GM19438 (cell line): ENCODE measurements at regions not wholly inside any gene's neighbourhood (a gene's known extent, or its start where the extent isn't known, plus 50 kb on each side); places are given as distances from the start of the nearest gene placed in this dataset.

Source experiments
- ATAC-seq: cut with Tn5 transposase; IDR thresholded peaks from one replicate; pipeline ENCODE4 v1.9.1; 2021; ENCODE audit warnings: low read depth; ENCODE audit not compliant: unreplicated experiment

GRCh38 chr5:167766957-167767356 is 524.5 kb upstream of the WWC1 start:
- no peak for ATAC-seq

DNA sequence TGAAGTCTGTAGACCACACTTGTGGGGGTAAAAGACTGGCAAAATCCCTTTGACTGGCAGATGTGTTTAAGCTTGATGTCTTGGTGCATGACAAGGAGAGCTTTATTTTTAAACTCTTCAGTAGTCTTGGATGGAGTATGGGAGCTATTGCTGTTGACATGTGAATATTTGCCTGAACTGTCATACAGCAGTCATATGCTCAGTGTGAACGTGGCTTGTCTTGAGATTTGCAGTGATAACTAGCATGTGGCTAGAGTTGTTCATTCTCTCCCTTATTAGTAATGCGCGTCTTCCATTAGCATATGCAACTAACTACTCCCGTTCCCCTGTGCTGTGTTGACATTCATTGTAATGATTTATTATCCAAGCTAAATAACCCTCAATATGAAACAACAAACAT is 523.6 kb upstream of the WWC1 start:
- no peak for ATAC-seq

DNA sequence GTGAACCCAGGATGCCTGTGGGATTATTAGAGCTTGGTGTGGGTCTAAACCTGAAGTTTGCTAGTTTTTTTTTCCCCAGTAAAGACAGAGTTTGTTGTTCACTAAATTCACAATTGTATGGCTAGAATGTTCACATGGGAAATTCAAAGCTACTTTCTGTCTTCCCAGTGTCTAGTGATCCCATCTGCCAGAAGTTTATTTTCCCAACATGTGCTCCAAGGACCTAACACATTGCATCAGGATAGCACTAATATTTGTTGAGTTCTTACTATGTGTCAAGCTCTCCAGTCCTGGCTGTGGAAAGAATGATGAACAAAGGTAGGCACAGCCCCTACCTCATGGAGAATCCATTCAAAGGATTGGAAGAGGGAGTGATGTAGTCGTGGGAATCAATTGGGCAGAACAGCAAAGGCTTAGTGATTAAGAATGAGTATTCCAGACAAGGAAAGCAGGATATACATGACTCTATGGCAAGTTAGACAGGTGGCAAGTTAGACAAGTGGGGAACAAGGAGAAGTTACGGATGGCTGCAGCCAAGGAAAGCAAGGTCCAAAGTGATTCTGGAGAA is 521.5 kb upstream of the WWC1 start:
- ATAC-seq: no peak

DNA sequence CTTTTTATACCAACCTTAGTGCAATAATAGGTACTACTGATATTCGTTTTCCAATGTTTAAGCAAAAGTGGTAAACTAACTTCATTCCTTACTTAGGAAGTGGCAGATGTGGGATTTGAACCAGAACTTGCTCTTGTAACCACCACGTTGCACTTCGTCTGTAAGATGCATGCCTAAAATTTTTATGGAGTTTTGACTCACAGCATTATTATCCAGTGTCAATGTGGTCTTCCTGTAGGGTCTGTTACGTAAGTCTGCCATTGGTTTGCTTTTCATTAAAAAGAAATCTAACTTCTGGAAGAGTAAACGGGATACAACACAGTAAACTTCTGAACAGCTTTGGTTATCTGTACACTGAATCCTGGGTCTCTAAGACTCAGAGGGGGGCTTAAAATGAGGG is 521.0 kb upstream of the WWC1 start:
- ATAC-seq: no peak

DNA sequence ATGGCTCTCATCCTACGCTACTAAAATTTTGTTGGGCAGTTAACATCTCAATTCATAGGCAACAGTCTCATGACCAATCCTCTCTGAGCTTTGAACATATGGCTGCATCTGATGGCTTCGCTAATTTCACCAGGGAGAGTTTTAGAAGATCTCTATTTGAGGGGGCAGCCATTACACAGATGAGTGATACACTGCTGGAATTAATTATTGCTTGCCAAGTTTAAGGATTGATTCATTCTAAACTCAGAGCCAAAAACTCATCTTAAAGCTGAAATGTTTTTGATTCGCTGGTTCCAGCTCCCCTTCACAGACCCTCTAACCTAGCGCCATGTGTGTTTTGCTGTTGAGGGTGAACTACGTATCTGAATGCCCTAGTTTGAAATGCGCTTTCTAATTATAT is 519.9 kb upstream of the WWC1 start:
- no peak for ATAC-seq

DNA sequence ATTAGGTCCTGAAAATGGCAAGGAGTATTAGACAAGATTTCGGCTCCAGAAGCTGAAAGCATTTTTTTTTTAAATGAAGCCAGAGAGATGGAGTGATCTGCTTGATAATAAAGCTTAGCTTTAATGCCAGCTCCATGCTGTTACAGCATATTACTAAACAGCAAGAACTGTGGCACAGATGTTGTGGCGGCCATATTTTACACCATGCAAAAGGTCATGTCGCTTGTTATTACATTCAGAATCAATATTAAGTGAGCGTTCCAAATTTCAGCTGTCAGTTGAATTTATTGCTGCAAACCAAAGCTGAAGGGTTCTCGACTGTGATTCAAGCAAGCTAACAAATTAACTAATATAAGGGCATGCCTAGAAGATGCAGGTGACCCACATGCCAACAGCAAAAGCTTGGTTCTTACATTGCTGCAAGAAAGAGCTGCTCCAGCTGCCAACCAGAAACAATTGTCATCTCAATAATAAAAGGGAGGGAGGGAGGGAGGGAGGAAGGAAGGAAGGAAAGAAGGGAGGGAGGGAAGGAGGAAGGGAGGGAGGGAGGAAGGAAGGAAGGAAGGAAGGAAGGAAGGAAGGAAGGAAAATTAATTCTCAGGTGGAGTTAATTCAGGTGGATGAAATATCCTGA is 517.7 kb upstream of the WWC1 start:
- no peak for ATAC-seq

DNA sequence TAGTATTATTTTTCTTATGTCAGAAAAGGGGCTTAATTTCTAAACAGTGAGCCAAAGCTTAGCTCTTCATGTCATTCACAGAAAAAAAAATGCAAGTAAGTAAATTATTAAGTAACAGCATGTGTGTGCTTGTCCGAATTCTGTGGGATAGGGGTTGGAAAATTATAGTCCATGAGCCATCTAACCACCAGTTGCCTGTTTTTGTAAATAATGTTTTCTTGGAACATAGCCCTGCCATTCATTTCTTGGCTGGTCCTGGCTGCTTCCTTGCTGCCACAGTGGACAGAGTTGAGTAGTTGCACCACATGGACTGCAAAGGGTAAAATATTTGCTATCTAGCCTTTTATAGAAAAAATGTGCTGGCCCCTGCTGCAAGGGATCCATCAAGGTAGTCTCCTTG is 513.7 kb upstream of the WWC1 start:
- no peak for ATAC-seq

DNA sequence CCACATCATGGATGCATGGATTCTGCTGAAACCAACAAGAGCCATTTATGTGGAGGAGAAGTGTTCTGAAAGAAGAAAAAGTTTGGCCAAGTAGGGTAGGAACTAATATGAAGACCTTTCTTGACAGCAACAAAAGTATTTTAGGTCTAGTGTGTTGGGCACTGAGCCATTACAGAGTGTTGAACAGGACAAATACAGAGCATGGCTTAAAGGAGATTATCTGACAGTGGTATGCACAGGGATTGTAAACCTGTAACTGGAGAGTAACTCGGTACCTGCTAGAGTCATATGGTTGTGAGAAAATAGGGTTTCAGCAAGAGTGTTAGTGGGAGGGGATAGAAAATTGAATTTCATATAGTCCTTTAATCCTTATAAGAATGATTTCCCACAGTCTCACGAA is 513.2 kb upstream of the WWC1 start:
- no peak for ATAC-seq

- no peak for ATAC-seq
Measured at GRCh38 chr5:167779644-167780043, 511.8 kb upstream of the WWC1 start.

GRCh38 chr5:167780177-167780576 is 511.3 kb upstream of the WWC1 start:
- ATAC-seq: no peak

- ATAC-seq: no peak
Measured at GRCh38 chr5:167783145-167783817, 508.2 kb upstream of the WWC1 start.

- no peak for ATAC-seq
Measured at GRCh38 chr5:167785106-167785505, 506.3 kb upstream of the WWC1 start.

DNA sequence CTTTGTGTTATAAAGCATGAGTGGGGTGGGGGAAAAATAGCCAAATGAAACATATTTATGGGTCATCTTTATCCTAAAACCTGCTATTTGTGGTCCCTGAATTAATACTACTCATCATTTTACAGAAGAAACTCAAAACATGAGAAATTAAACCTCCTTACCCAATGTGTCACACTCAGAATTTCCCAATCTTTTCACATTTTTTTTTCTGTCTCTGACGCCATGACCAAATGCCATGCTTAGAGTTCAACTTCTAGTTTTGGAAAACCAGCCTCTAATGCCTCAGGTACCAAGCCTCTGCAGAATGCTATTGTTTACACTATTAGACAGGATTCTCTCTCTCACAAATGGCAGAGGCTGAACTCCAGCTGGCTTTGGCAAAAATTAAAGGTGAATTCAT is 505.5 kb upstream of the WWC1 start:
- ATAC-seq: no peak

DNA sequence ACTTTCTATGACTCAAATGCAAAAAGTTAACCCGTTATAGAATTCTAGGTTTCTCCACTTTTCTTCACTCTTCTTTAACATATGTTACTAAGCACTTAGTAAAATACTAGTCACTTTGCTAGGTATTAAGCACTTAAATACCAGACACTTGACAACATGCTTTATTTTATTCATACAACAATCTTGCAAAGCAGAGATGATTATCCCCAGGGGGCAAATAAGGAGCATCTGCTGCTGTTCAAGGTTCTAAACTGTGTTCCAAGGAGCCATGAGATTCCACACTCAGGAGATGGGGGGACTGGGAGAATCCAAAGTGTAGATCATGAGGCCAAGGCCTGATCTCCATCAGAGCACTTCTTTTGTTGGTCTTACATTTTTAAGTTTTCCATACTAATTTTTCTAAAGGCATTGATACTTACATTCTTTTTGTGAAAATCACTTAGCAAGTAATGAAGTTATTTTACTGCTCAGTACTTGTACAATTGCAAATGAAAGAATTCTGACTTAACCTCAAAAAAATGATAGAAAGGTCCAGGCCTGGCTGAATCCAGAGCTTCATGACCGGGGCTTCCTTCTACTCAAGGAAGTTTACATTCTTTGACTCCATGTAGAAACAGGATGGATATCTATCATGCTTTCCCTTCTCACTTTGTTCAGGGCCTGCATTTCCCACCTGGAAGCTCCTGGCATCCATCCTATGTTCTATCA is 504.4 kb upstream of the WWC1 start:
- ATAC-seq: no peak

- no peak for ATAC-seq
Measured at GRCh38 chr5:167790045-167790444, 501.4 kb upstream of the WWC1 start.

DNA sequence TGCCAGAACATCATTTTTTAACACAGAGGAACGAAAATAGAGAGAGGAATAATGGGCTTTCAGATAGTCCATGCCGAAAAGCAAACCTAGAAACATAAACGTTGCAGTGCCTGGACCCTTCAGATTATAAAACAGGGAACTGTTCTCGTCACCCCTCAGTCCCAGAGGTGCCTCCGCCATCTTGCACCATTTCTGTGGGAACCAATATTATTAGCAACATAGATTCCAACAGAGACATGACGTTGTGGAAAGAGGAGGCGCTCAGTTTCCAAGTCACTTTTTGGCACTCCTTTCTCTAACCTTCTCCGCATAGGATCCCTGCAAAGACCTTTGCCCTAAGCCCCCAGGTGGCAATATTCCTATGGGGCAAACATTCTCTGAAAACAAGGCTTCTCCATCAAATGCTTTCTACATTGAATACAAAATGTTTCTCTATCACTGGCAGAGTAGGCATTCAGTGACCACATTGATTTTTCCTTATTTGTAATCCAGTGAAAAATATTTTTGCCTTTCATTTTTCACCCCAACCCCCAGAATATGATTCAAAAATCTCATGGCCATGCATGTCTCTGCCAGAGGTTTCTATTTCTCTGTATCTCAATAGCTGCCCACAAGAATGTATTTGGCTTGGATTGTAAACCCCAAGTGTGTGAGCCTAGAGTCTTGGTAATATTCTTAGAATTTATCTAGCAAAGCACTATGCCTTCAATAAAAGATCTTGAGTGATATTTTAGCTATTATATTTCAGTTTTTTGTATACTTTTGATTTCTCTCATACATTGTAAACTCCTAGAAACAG is 500.8 kb upstream of the WWC1 start:
- ATAC-seq: no peak

DNA sequence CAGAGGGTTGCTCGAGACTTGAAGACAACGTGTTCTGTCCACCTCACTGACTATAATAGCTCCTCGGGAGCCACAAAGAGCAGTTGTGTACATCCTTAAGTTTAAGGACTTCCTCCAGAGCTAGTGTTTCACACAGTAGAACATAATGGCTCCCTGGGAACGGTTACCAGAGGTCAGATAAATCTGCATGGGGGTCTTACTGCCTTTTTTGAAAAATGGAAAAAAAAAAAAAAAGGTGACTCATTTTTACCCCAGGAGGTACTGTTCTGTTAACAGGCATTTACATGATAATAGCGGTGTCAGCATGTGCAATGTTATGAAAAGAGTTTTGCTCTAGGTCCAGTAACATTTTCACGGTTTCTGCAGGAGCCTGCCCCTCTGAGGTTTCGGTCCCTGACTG is 498.9 kb upstream of the WWC1 start:
- no peak for ATAC-seq

GRCh38 chr5:167793700-167794099 is 497.7 kb upstream of the WWC1 start:
- no peak for ATAC-seq

DNA sequence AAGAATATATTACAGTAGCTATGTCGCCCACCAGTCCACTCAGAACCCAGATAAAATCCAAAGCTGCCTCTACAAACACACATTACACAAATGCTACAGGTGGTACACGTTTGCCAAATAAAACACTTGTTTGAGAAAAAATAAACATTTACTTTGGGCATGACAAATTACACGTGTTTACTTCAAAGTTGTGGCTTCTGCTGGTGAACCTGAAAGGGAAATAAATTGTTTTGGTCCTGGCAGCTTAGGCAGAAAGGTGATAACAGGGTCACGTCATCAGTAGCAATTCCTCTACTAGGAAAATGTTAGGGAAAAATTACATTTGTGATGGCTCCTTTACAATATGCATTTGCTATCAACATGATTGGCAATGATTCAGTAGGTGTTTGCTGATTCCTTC is 497.3 kb upstream of the WWC1 start:
- no peak for ATAC-seq

DNA sequence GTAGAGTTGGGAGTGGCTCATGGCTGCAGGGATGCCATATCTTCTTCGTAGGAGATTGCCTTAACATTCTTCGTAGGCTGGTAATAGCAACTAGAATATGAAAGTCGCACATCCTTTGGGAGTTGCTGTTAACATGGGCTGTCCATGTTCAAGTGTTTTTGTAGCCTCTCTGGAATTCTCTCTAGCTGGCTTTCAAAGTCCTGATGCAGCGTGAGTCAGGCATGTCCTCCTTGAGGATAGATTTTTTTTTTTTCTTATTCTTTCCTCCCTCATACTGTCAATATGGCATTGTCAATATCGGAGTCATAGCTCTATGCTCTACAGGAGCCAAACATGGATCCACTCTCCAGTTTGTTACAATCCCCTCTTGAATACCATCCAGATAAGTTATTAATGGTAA is 494.8 kb upstream of the WWC1 start:
- ATAC-seq: no peak

GRCh38 chr5:167797933-167798332 is 493.5 kb upstream of the WWC1 start:
- ATAC-seq: no peak
